GM18507 (cell line): ENCODE measurements at regions not wholly inside any gene's neighbourhood (a gene's known extent, or its start where the extent isn't known, plus 50 kb on each side); places are given as distances from the start of the nearest gene placed in this dataset.
"Not testable (repeated sequence)": the region's sequence is repeated elsewhere in the genome, so short reads cannot be mapped to it uniquely, and the experiment has no call there.

Experiments
- DNase-seq: peaks from one replicate; pipeline ENCODE4 v3.0.0; 2011; ENCODE audit warnings: low read depth; ENCODE audit not compliant: insufficient read length; ENCODE audit errors: extremely low spot score
- FAIRE-seq: peaks from 2 replicates; lab custom pipeline; 2011; peaks lifted over from hg19 to GRCh38; lab: Jason Lieb, UNC

GRCh38 chr1:242924717-242925116 is 330.4 kb downstream of the CEP170 start:
- FAIRE-seq: not testable (repeated sequence)

GRCh38 chr1:242923603-242924002 is 331.5 kb downstream of the CEP170 start:
- DNase-seq, FAIRE-seq: not testable (repeated sequence)

More at GRCh38 chr1:242924717-242925116, 330.4 kb downstream of the CEP170 start:
- DNase-seq: not testable (repeated sequence)

- not testable (repeated sequence) for FAIRE-seq, DNase-seq
Measured at GRCh38 chr1:242914729-242915128, 340.4 kb downstream of the CEP170 start.

- not testable (repeated sequence) for DNase-seq, FAIRE-seq
Measured at GRCh38 chr1:242912855-242913254, 342.2 kb downstream of the CEP170 start.

- not testable (repeated sequence) for DNase-seq, FAIRE-seq
Measured at GRCh38 chr1:242900558-242900957, 354.5 kb downstream of the CEP170 start.

GRCh38 chr1:242890192-242890741 is 364.8 kb downstream of the CEP170 start:
- no peak for FAIRE-seq

GRCh38 chr1:242886137-242886536 is 361.6 kb upstream of the PLD5 start:
- FAIRE-seq: peak; percentile 77
- peak; percentile 8 for DNase-seq

More at GRCh38 chr1:242890192-242890741, 364.8 kb downstream of the CEP170 start:
- no peak for DNase-seq

GRCh38 chr1:242880022-242880421 is 355.5 kb upstream of the PLD5 start:
- not testable (repeated sequence) for DNase-seq, FAIRE-seq

- FAIRE-seq: no peak
- no peak for DNase-seq
Measured at GRCh38 chr1:242877743-242878142, 353.2 kb upstream of the PLD5 start.

GRCh38 chr1:242877229-242877628 is 352.7 kb upstream of the PLD5 start:
- DNase-seq (no peak), FAIRE-seq (no peak)

- DNase-seq: no peak
- no peak for FAIRE-seq
Measured at GRCh38 chr1:242876030-242876429, 351.5 kb upstream of the PLD5 start.

- FAIRE-seq: no peak
- DNase-seq: no peak
Measured at GRCh38 chr1:242873661-242874060, 349.2 kb upstream of the PLD5 start.

GRCh38 chr1:242872521-242872920 is 348.0 kb upstream of the PLD5 start:
- DNase-seq (no peak), FAIRE-seq (no peak)

- DNase-seq: no peak
- FAIRE-seq: no peak
Measured at GRCh38 chr1:242871471-242872030, 347.1 kb upstream of the PLD5 start.

GRCh38 chr1:242870966-242871365 is 346.5 kb upstream of the PLD5 start:
- DNase-seq (no peak), FAIRE-seq (no peak)

- FAIRE-seq (no peak), DNase-seq (no peak)
Measured at GRCh38 chr1:242856289-242856688, 331.8 kb upstream of the PLD5 start.

- no peak for DNase-seq
- no peak for FAIRE-seq
Measured at GRCh38 chr1:242854466-242854865, 330.0 kb upstream of the PLD5 start.

GRCh38 chr1:242847390-242847993 is 323.0 kb upstream of the PLD5 start:
- FAIRE-seq: no peak
- no peak for DNase-seq

- FAIRE-seq: no peak
- no peak for DNase-seq
Measured at GRCh38 chr1:242842094-242842493, 317.6 kb upstream of the PLD5 start.

- DNase-seq: no peak
- no peak for FAIRE-seq
Measured at GRCh38 chr1:242839101-242839500, 314.6 kb upstream of the PLD5 start.

- no peak for DNase-seq
- no peak for FAIRE-seq
Measured at GRCh38 chr1:242836423-242836822, 311.9 kb upstream of the PLD5 start.
